WTC11 (cell line): ENCODE measurements at regions not wholly inside any gene's neighbourhood (a gene's known extent, or its start where the extent isn't known, plus 50 kb on each side); places are given as distances from the start of the nearest gene placed in this dataset.

Experiments used
- GRHL2 ChIP-seq: fragments of 250-450 bp; sonication (Bioruptor Pico); IDR thresholded peaks from 2 replicates; pipeline ENCODE4 v1.8.0; 2022; ENCODE audit warnings: mild to moderate bottlenecking, moderate library complexity; ENCODE audit not compliant: insufficient replicate concordance, severe bottlenecking
- SMAD4 ChIP-seq: sonication (generic); formaldehyde crosslinking; IDR thresholded peaks from 2 replicates; pipeline ENCODE4 v1.8.0; 2022; ENCODE audit warnings: mild to moderate bottlenecking, missing genetic modification reagents
- SP1 ChIP-seq: sonication (generic); formaldehyde crosslinking; conservative IDR thresholded peaks from 2 replicates; pipeline ENCODE4 v1.8.1; 2022; ENCODE audit warnings: missing genetic modification reagents
- TCF7 ChIP-seq: sonication (generic); formaldehyde crosslinking; IDR thresholded peaks from 2 replicates; pipeline ENCODE4 v1.8.0; 2022; ENCODE audit warnings: mild to moderate bottlenecking, low read depth, missing genetic modification reagents, moderate library complexity
- TF ChIP-seq, protein P1 (sequence below): fragments of 200-600 bp; IDR thresholded peaks from 2 replicates; pipeline ENCODE4 v1.8.0; 2022; ENCODE audit warnings: antibody characterized with exemption

DNA sequence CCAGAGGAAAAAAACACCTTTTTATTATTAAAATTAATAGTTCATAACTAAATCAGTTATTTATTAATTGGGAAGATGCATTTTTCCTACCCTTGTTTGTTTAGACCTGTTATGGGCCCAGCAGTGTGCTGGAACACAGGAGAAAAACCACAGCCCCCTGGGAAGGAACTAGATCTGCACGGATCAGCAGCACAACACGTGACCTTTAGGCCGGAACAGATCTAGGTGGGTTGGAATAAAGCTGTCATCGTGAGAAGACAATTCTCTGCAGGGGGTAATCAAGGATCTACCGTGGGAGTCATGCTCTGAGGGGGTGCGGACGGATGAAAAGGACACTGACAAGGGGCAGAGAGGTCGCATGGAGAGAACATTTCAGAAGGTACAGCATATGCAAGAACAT lies 95.8 kb upstream of the SPATA31C2 start:
- TF ChIP-seq, protein P1, sequence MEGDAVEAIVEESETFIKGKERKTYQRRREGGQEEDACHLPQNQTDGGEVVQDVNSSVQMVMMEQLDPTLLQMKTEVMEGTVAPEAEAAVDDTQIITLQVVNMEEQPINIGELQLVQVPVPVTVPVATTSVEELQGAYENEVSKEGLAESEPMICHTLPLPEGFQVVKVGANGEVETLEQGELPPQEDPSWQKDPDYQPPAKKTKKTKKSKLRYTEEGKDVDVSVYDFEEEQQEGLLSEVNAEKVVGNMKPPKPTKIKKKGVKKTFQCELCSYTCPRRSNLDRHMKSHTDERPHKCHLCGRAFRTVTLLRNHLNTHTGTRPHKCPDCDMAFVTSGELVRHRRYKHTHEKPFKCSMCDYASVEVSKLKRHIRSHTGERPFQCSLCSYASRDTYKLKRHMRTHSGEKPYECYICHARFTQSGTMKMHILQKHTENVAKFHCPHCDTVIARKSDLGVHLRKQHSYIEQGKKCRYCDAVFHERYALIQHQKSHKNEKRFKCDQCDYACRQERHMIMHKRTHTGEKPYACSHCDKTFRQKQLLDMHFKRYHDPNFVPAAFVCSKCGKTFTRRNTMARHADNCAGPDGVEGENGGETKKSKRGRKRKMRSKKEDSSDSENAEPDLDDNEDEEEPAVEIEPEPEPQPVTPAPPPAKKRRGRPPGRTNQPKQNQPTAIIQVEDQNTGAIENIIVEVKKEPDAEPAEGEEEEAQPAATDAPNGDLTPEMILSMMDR: no peak
- TF ChIP-seq SP1 (CRISPR knock-in tag) (no peak), GRHL2 (CRISPR knock-in tag) (no peak), TCF7 (CRISPR knock-in tag) (no peak), SMAD4 (CRISPR knock-in tag) (no peak)
